ENCODE measurements at regions not wholly inside any gene's neighbourhood (a gene's known extent, or its start where the extent isn't known, plus 50 kb on each side); places are given as distances from the start of the nearest gene placed in this dataset.

DNA sequence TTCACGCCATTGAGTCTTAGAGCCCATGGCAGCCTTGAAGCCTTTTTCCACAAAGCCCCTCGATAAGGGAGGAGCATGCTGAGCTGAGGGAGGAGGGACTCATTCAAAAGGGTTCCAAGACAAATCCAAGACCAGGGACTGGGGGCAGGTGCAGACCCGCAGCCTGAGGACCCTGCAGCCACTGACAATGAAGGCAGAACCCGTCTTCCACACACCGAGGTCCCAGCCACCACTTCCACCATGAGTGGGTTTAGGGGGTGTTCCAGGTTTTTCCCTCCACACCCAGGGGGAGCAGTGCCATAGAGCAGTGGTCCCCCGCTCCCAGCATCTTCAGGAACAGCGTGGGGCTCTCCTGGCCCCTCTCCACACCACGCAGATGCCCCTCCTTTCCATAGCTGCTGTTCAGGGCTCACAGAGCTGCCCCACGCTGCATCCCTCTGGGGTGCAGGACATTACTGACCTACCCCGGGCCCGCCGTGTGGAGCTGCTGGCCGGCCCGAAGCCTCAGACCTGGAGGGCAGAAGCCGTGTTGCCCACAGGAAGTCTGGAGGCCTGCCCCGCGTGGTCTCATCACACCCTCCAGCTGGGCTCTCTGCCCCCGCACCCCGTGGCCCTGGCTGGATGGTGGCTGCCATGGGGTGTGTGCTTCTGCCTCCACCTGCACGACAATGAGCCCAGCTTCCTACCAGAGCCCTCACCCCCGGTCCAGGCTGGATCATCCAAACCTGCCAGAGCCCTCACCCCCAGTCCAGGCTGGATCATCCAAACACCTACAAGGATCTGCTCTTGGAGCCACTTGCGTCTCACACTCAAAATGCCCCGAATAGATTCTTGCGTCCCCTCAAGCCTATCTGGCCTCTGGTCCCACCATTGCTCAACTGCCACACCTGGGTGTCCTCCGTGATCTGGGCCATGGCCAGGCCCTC is 220.0 kb upstream of the TCERG1L start:
- DNase-seq (ENCODE audit: low spot score), result no peak
- TF ChIP-seq, protein P1, sequence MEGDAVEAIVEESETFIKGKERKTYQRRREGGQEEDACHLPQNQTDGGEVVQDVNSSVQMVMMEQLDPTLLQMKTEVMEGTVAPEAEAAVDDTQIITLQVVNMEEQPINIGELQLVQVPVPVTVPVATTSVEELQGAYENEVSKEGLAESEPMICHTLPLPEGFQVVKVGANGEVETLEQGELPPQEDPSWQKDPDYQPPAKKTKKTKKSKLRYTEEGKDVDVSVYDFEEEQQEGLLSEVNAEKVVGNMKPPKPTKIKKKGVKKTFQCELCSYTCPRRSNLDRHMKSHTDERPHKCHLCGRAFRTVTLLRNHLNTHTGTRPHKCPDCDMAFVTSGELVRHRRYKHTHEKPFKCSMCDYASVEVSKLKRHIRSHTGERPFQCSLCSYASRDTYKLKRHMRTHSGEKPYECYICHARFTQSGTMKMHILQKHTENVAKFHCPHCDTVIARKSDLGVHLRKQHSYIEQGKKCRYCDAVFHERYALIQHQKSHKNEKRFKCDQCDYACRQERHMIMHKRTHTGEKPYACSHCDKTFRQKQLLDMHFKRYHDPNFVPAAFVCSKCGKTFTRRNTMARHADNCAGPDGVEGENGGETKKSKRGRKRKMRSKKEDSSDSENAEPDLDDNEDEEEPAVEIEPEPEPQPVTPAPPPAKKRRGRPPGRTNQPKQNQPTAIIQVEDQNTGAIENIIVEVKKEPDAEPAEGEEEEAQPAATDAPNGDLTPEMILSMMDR (IDR thresholded peaks at IDR 0.05; ENCODE audit: extremely low read depth, missing control alignments), result no peak

DNA sequence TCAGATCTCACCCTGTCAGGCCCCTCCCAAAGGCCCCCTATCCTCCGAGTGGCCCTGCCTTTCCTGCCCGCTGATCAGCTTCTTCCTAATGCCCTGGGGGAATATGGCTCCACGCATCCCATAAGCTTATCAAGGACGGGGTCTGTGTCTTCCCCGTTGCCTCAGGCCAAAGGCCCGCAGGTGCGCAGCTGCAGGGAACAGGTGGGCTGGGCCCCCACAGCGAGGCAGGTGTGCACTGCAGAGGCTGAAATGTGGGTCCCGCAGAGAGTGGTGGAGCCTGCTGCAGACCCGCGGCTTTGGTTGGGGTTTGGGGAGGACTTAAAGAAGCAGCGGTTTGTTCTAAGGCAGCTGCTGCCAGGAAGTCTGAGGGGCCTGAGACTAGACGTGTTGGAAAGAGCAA is 220.8 kb upstream of the TCERG1L start:
- no peak for DNase-seq (ENCODE audit: low spot score)
- TF ChIP-seq, protein P1 (IDR thresholded peaks at IDR 0.05; ENCODE audit: extremely low read depth, missing control alignments), result no peak

DNA sequence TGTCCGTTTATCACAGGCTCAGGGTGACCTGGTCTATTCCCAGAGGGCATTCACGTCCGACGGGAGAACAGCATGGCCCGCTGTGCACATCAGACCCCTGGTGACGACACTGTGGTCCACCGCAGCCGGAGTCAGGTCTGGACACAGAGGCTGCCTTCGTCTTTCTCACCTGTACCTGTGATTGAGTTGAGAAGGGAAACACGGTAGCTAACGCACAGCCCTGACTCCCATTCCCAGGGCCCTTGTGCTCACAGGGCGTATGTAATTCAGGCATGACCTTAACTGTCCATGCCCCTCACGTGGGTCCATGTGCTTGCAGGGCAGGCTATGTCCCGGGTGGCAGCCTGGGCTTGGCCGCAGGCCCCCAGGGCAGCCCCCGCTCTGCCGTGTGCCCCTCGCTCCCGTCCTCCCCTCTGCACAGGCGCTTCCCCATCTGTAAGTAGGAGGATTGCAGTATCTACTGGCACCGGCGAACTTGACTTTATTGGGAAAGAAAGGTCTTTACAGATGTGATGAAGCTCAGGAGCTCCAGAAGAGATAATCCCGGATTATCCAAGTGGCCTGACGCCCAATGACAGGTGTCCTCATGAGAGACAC is 221.3 kb upstream of the TCERG1L start:
- TF ChIP-seq, protein P1 (IDR thresholded peaks at IDR 0.05; ENCODE audit: extremely low read depth, missing control alignments), result no peak
- no peak for DNase-seq (ENCODE audit: low spot score)

DNA sequence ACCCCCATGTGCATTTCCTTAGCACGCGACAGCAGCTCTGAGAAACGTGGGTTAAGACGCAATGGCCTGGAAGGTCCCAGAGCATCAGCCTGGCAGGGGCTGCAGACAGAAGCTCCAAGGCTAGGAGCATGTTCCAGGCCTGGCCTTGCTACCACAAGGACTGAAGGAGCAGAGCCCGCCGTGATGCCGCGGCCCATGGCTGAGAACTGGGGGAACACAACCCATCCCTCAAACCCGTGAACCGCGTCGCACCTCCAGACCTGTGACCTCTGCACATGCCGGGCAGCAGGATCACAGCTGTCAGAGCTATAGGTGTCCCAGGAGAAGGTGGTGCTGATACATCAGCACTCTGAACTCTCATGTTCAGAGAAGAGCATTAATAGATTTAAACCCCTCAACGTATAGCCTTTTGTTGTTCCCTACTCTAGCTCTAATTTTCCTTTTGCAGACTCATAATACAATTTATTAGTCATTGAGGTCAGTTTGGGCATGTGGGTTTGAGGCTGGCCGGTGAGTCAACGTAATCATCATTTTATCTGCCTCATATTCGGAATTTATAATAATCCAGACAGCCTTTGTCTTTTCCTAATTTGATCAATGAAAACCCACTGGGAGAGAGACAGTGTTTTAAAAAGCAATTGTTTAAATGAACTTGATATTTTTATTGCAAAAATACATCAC is 222.5 kb upstream of the TCERG1L start:
- TF ChIP-seq, protein P1 (IDR thresholded peaks at IDR 0.05; ENCODE audit: extremely low read depth, missing control alignments), result no peak
- DNase-seq (ENCODE audit: low spot score), result no peak

DNA sequence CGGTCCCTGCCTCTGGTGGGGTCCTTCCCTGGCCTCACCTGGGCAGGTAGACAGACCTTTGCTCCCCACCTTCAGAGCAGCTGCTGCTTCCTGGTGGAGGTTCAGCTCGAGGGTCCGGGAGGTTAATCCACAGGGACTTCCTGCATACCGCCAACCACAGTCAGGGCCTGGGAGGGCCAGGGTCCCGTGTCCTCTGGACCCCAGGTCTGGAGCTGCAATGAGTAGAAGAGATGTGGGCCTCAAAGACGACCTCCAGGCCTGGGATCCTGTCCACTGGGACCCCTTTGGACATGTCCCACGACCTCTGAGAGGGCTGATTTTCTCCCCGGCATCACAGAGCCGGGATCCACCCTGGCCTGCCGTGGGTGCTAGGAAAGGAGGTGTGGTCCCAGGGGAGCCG is 223.3 kb upstream of the TCERG1L start:
- no peak for DNase-seq (ENCODE audit: low spot score)
- TF ChIP-seq, protein P1 (IDR thresholded peaks at IDR 0.05; ENCODE audit: extremely low read depth, missing control alignments), result no peak

DNA sequence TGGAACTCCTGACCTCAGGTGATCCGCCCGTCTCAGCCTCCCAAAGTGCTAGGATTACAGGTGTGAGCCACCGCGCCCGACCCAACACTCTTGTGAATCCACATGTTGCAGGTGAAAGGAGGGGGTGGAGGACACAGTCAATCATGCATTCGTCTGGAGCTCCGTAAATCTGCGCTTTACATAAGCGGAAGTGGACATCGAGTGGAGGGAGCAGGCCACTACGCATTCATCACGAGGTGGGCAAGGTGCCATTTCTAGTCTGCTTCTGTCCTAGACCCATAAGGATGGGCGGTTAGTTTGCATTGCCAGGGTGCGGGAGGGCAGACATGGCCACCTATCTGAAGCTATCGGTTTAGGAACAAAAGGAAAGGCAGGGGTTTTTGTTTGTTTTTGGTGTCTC is 225.2 kb upstream of the TCERG1L start:
- TF ChIP-seq, protein P1 (IDR thresholded peaks at IDR 0.05; ENCODE audit: extremely low read depth, missing control alignments), result no peak

DNA sequence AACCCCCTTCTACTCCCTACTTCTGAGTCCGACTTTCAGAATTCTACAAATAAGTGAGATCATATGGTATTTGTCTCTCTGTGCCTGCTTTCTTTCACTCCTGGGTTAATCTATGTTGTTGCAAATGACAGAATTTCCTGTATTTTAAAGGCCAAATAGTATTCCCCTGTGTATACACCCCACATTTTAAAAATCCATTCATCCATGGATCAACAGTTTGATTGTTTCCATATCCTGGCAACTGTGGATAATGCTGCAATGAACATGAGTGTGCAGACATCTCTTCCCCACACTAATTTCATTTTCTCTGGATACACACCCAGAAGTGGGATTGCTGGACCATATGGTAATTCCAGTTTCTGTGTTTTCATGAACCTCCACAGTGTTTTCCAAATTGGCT is 225.8 kb upstream of the TCERG1L start:
- TF ChIP-seq, protein P1 (IDR thresholded peaks at IDR 0.05; ENCODE audit: extremely low read depth, missing control alignments), result no peak
- no peak for DNase-seq (ENCODE audit: low spot score)

More for the DNA sequence above, 225.2 kb upstream of the TCERG1L start:
- DNase-seq (ENCODE audit: low spot score), result no peak
